ENCODE measurements at regions not wholly inside any gene's neighbourhood (a gene's known extent, or its start where the extent isn't known, plus 50 kb on each side); places are given as distances from the start of the nearest gene placed in this dataset.

DNA sequence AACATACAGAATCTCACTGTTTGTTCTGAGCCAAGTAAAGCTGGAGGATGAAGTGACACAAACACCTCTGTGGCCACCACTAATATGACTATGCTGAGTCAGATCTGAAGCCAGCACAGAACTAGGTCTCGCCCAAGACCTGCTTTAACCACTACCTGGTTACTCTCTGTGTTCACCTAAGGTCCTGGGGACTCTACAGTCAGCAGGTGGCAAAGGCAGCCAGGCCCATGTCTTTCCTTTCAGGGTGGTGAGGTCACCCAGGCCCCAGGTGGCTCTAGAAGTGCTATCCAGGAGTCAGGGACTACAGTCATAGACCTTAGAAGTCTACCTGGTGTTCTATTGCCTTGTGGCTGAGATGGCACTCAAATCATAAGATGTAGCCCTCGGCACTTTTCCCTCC lies 287.9 kb upstream of the ARRDC4 start:
- DNase-seq (ENCODE audit: low read depth in 2 of 2, low spot score in 1 of 2) = no peak

GRCh38 chr15:97678656-97679055 lies 281.8 kb upstream of the ARRDC4 start:
- no peak for DNase-seq (ENCODE audit: low read depth in 2 of 2, low spot score in 1 of 2)

- DNase-seq (ENCODE audit: low read depth in 2 of 2, low spot score in 1 of 2) = no peak
Observed at GRCh38 chr15:97679106-97679688, 281.3 kb upstream of the ARRDC4 start.

DNA sequence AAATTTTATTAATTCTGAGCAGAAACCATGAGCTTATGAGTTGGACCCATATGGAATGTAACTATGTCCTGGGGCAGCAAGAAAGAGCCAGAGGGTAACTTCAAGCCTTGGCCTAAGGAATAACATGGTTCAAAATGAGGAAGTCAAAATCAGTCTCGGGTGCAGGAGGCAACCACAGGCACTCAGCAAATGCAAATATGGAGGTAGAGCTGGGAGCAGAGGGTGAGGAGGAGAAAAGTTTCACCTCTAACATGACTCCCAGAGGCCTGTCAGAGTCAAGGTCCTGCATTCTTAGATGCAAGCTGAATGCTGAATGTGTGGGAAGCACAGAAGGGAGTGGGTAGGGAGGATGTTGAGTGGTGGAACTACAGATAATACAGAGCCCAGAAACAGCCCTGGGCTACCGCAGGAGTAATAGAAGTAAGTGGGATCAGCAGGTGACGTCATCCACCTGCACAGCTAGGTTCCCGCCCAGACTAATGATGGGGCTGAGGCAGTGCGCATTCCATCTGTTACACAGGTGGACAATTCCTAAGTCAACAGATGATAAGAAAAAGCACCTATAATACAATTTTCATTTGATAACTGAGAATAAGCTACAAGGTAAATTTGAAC lies 279.8 kb upstream of the ARRDC4 start:
- no peak for DNase-seq (ENCODE audit: low read depth in 2 of 2, low spot score in 1 of 2)

DNA sequence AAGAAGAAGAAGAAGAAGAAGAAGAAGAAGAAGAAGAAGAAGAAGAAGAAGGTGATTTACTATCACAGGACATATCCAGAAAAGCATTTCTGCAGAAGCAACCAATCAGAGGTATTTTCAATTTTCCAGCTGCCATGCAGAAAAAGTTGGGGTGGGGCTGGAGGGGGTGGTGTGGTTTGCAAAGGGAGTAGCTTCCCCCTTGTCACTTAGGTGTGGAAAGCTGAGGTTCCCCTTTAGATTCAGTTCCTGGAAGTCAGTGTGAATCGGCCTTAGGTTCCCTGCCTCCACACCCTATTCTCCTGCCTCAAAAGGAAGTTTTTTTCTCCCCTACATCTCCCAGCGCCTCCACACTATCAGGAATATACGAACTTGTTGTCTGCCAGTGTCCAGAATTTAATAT lies 276.7 kb upstream of the ARRDC4 start:
- DNase-seq (ENCODE audit: low read depth in 2 of 2, low spot score in 1 of 2) = no peak

GRCh38 chr15:97684249-97684648 lies 276.3 kb upstream of the ARRDC4 start:
- DNase-seq (ENCODE audit: low read depth in 2 of 2, low spot score in 1 of 2) = no peak

DNA sequence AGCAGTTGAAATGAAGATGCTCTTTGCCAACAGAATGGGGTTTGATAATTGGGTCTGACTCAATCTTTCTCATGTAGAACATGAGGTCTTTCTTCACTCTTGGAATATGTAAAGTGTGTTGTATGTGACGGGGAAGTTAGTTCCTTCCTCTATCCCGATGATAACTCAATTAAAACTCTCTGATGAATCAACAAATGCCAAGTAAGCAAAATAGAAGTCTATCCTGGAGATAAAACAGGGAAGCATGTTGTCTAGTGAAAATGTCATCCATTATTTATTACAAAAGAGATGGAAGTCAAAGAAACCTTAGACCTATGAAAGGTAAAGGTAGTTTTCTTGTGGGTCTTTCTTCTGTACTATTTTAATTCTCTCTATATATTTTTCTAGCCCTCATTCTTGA lies 274.2 kb upstream of the ARRDC4 start:
- no peak for DNase-seq (ENCODE audit: low read depth in 2 of 2, low spot score in 1 of 2)

DNA sequence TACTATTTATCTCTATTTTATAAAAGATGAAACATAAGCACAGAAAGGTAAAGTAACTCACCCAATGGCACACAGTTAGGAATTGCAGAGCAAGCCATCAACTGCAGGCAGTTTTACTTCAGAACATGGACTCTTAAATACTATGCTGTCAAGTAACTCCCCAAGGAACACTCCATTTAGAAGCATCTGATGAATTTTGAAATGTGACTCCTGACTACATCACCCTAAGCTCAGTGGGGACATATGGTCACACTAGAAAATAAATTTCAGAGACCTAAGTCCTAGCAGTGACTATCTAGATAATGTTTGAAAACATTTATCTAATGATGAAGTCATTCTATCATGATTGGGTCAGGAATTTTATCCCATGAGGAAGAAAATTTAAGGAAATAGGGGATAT lies 272.8 kb upstream of the ARRDC4 start:
- no peak for DNase-seq (ENCODE audit: low read depth in 2 of 2, low spot score in 1 of 2)

GRCh38 chr15:97688177-97688576 lies 272.3 kb upstream of the ARRDC4 start:
- DNase-seq (ENCODE audit: low read depth in 2 of 2, low spot score in 1 of 2) = no peak

DNA sequence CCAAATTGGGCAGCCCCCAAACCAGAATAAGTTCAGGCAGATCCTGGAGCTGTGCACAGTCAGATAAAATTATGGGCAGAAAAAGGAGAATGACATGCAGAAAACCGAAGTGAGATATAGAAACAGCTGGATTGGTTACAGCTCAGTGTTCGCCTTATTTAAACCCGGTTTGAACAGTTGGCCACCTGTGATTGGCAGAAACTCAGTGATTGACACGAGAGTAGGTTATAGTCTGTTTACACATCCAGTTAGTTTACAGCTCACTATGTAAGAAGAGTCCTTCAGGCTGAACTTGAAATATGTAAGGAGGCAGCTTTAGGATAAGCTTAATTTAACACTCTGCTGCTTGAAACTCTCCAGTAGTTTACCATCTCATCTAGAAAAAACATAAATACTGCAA lies 271.6 kb upstream of the ARRDC4 start:
- no peak for DNase-seq (ENCODE audit: low read depth in 2 of 2, low spot score in 1 of 2)

- no peak for DNase-seq (ENCODE audit: low read depth in 2 of 2, low spot score in 1 of 2)
Observed at GRCh38 chr15:97691078-97691477, 269.4 kb upstream of the ARRDC4 start.

DNA sequence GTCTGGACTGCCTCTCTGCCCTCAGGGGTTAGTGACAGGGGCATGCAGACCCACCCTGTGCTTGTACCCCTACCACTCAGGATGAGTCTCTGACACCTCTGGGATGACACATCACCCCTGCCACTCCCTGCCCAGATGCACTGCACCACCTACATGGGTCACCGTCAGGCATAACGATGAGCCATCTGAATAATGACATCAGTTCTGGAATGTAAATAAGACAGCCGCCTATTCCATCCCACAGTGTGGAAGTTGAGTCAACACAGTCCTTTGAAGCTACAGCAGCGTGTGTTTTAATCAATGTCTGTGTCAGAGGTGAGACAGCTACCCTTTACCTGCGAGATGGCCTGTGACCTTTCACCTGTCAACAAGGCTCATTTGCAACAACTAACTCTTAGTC lies 268.7 kb upstream of the ARRDC4 start:
- DNase-seq (ENCODE audit: low read depth in 2 of 2, low spot score in 1 of 2) = no peak

- DNase-seq (ENCODE audit: low read depth in 2 of 2, low spot score in 1 of 2) = no peak
Observed at GRCh38 chr15:97692301-97693015, 268.0 kb upstream of the ARRDC4 start.

DNA sequence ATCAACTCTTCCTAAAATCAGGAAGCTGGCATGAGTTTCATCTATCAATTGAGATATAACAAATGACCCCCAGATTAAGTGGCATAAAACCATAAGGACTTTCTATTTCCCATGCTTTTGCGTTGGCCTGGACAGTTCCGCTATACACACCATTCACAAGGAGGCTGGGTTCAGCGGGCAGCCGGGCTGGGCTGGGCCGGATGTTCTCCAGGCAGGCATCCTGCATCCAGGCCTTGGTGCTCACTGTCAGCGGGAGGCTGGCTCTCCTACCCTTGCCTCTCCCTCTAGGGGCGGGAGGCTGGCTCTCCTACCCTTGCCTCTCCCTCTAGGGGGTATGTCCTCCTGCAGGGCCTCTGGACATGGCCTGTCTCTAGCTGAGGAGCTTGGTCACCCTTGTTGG lies 266.0 kb upstream of the ARRDC4 start:
- no peak for DNase-seq (ENCODE audit: low read depth in 2 of 2, low spot score in 1 of 2)

GRCh38 chr15:97703400-97703799 lies 257.1 kb upstream of the ARRDC4 start:
- DNase-seq (ENCODE audit: low read depth in 2 of 2, low spot score in 1 of 2) = no peak

- no peak for DNase-seq (ENCODE audit: low read depth in 2 of 2, low spot score in 1 of 2)
Observed at GRCh38 chr15:97706059-97706458, 254.4 kb upstream of the ARRDC4 start.

- no peak for DNase-seq (ENCODE audit: low read depth in 2 of 2, low spot score in 1 of 2)
Observed at GRCh38 chr15:97708252-97708651, 252.3 kb upstream of the ARRDC4 start.

GRCh38 chr15:97712530-97712929 lies 248.0 kb upstream of the ARRDC4 start:
- no peak for DNase-seq (ENCODE audit: low read depth in 2 of 2, low spot score in 1 of 2)

GRCh38 chr15:97717806-97718205 lies 242.7 kb upstream of the ARRDC4 start:
- DNase-seq (ENCODE audit: low read depth in 2 of 2, low spot score in 1 of 2) = no peak

DNA sequence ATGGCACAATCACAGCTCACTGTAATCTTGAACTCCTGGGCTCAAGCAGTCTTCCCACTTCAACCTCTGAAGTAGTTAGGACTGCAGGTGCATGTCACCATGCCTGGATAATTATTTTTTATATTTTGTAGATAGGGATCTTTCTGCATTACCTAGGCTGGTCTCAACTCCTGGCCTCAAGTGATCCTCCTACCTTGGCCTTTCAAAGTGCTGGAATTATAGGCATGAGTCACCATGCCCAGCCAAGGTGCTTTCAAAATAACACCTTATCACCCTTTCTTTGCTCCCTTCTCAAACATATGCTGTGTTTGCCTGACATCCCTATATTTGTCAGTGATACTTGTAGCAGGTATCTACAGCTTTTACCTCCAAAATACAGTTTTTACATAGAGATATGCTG lies 242.0 kb upstream of the ARRDC4 start:
- no peak for DNase-seq (ENCODE audit: low read depth in 2 of 2, low spot score in 1 of 2)

DNA sequence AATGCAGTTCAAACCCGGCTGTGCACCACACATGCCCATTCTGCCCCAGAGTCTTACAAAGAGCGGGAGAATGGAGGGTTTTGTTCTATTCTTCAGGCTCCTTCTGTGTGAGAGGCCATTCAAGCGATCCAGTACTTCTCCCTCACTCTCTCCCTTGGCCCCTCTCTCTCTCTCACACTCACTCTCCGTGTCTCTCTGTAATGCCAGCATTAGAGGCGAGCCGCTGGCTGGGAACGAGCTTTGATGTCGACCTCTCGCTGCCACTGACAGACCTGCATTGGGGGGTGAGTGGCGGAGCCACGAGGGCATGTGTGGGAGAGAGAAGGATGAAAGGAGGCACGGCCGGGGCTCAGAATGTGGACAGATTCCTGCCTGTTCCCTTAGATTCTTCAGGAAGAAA lies 231.7 kb upstream of the ARRDC4 start:
- no peak for DNase-seq (ENCODE audit: low read depth in 2 of 2, low spot score in 1 of 2)

- DNase-seq (ENCODE audit: low read depth in 2 of 2, low spot score in 1 of 2) = no peak
Observed at GRCh38 chr15:97729270-97729669, 231.2 kb upstream of the ARRDC4 start.

DNA sequence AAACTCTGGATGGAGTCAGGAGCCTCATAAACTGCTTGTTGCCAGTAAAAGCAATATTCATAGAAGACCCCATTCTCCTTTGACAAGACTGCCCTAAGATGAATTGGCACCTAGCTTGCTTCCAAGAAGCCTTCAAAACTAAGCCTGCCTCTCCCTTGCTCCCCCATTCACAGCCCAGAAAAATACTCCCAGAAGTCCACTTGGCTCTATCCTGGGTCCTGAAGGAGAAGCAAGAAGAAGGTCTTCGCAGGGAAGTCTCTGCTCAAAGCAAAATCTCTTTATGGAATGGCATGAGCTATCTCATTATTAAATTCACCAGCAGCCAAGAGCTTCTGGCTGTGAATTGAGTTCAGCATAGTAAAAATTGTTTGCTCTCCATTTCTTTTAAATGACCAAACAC lies 230.2 kb upstream of the ARRDC4 start:
- no peak for DNase-seq (ENCODE audit: low read depth in 2 of 2, low spot score in 1 of 2)
